Activated CD8-positive, alpha-beta memory T cell treated with anti-CD3 and anti-CD28 coated beads, Interleukin-2, amount 50 U/mL, for 1 hour (primary cell): ENCODE measurements at regions not wholly inside any gene's neighbourhood (a gene's known extent, or its start where the extent isn't known, plus 50 kb on each side); places are given as distances from the start of the nearest gene placed in this dataset.

Experiments
- DNase-seq: peaks from one replicate; pipeline ENCODE4 v3.0.0-alpha.2; 2020; ENCODE audit errors: extremely low read depth

GRCh38 chr2:12827721-12828120 lies 111.0 kb downstream of the TRIB2 start:
- DNase-seq: no peak

GRCh38 chr2:12828980-12829379 lies 112.2 kb downstream of the TRIB2 start:
- DNase-seq: no peak

- DNase-seq: no peak
Observed at GRCh38 chr2:12831016-12831415, 114.3 kb downstream of the TRIB2 start.

- no peak for DNase-seq
Observed at GRCh38 chr2:12834239-12834638, 117.5 kb downstream of the TRIB2 start.

GRCh38 chr2:12835733-12836132 lies 119.0 kb downstream of the TRIB2 start:
- DNase-seq: no peak

- DNase-seq: no peak
Observed at GRCh38 chr2:12839339-12839738, 122.6 kb downstream of the TRIB2 start.

- no peak for DNase-seq
Observed at GRCh38 chr2:12841021-12841420, 124.3 kb downstream of the TRIB2 start.

GRCh38 chr2:12842917-12843316 lies 126.2 kb downstream of the TRIB2 start:
- DNase-seq: no peak

GRCh38 chr2:12844511-12844910 lies 127.8 kb downstream of the TRIB2 start:
- DNase-seq: no peak

GRCh38 chr2:12847694-12848575 lies 131.2 kb downstream of the TRIB2 start:
- no peak for DNase-seq

- DNase-seq: no peak
Observed at GRCh38 chr2:12852135-12852534, 135.4 kb downstream of the TRIB2 start.

GRCh38 chr2:12854001-12854530 lies 137.3 kb downstream of the TRIB2 start:
- DNase-seq: no peak

- no peak for DNase-seq
Observed at GRCh38 chr2:12855508-12855907, 138.8 kb downstream of the TRIB2 start.

GRCh38 chr2:12856934-12857601 lies 140.3 kb downstream of the TRIB2 start:
- DNase-seq: peak; percentile 1

GRCh38 chr2:12857891-12858290 lies 141.2 kb downstream of the TRIB2 start:
- no peak for DNase-seq

GRCh38 chr2:12858786-12859185 lies 142.1 kb downstream of the TRIB2 start:
- no peak for DNase-seq

GRCh38 chr2:12861344-12861930 lies 144.7 kb downstream of the TRIB2 start:
- no peak for DNase-seq

- DNase-seq: no peak
Observed at GRCh38 chr2:12862541-12862940, 145.8 kb downstream of the TRIB2 start.

- DNase-seq: no peak
Observed at GRCh38 chr2:12863937-12864336, 147.2 kb downstream of the TRIB2 start.

GRCh38 chr2:12867631-12868287 lies 151.0 kb downstream of the TRIB2 start:
- DNase-seq: no peak

GRCh38 chr2:12870692-12871091 lies 154.0 kb downstream of the TRIB2 start:
- no peak for DNase-seq

- no peak for DNase-seq
Observed at GRCh38 chr2:12871694-12872315, 155.1 kb downstream of the TRIB2 start.
